SK-N-SH (cell line): ENCODE measurements at regions not wholly inside any gene's neighbourhood (a gene's known extent, or its start where the extent isn't known, plus 50 kb on each side); places are given as distances from the start of the nearest gene placed in this dataset.

Experiments
- CTCF ChIA-PET: fragments of 300-600, 350-600 bp; formaldehyde crosslinking; extraction: SDS; loops from one replicate; lab custom pipeline; 2021; lab: Yijun Ruan, JAX
- POLR2A ChIA-PET: fragments of 350-600 bp; sonication (Branson Sonifier 250); formaldehyde crosslinking; extraction: SDS; loops from one replicate; lab custom pipeline; 2020; ENCODE audit warnings: antibody characterized with exemption, inconsistent platforms; lab: Yijun Ruan, JAX
- DNase-seq: peaks from one replicate; pipeline ENCODE4 v3.0.0; 2012
- H2AFZ ChIP-seq: fragments of 200-600 bp; sonication (generic); 2 replicates; pipeline ENCODE4 v1.8.1; 2016; ENCODE audit warnings: antibody characterized with exemption, mild to moderate bottlenecking, low read depth
- H3F3A ChIP-seq: fragments of 200-600 bp; sonication (generic); replicated peaks from 2 replicates; pipeline ENCODE3; 2016; ENCODE audit warnings: antibody characterized with exemption, mild to moderate bottlenecking; ENCODE audit not compliant: insufficient read depth
- H3K27ac ChIP-seq, 2 experiments: fragments of 200-500 bp in 1 of 2; fragments of 200-600 bp in 1 of 2; sonication (Bioruptor generic) in 1 of 2; sonication (generic), shearing (Covaris generic) in 1 of 2; 2 replicates each; pipeline versions ENCODE4 v1.5.1 to v1.6.1; 2014 to 2016; ENCODE audit warnings: low read depth in 2 of 2, inconsistent platforms in 1 of 2, low read length in 1 of 2, mild to moderate bottlenecking in 1 of 2, mixed read lengths in 1 of 2
- H3K27me3 ChIP-seq: fragments of 200-600 bp; sonication (generic), shearing (Covaris generic); 2 replicates; pipeline ENCODE4 v1.6.1; 2016; ENCODE audit warnings: mixed run types; ENCODE audit not compliant: insufficient read depth
- H3K36me3 ChIP-seq, 2 experiments: fragments of 200-500 bp in 1 of 2; fragments of 200-600 bp in 1 of 2; sonication (Bioruptor generic) in 1 of 2; sonication (generic) in 1 of 2; replicated peaks in 1 of 2; 2 replicates each; pipeline versions ENCODE3 to v1.5.1; 2014 to 2016; ENCODE audit warnings: low read length in 1 of 2, mild to moderate bottlenecking in 1 of 2; ENCODE audit not compliant: insufficient read depth in 2 of 2, control insufficient read depth in 1 of 2
- H3K4me1 ChIP-seq, 2 experiments: fragments of 200-500 bp in 1 of 2; fragments of 200-600 bp in 1 of 2; sonication (Bioruptor generic) in 1 of 2; sonication (generic), shearing (Covaris generic) in 1 of 2; 2 replicates each; pipeline versions ENCODE4 v1.5.1 to v1.6.1; 2014 to 2016; ENCODE audit warnings: low read depth in 1 of 2, low read length in 1 of 2, mixed run types in 1 of 2; ENCODE audit not compliant: insufficient read depth in 2 of 2, control insufficient read depth in 1 of 2
- H3K4me2 ChIP-seq: fragments of 200-600 bp; sonication (generic), shearing (Covaris generic); 2 replicates; pipeline ENCODE4 v1.6.1; 2017; ENCODE audit warnings: mixed run types
- H3K4me3 ChIP-seq, 2 experiments: fragments of 200-500 bp in 1 of 2; fragments of 200-600 bp in 1 of 2; sonication (Bioruptor generic) in 1 of 2; sonication (generic), shearing (Covaris generic) in 1 of 2; 2 replicates each; pipeline versions ENCODE4 v1.5.1 to v1.8.1; 2014 to 2016; ENCODE audit warnings: low read depth in 2 of 2, inconsistent platforms in 1 of 2, low read length in 1 of 2, mild to moderate bottlenecking in 1 of 2, mixed read lengths in 1 of 2, moderate library complexity in 1 of 2
- H3K79me2 ChIP-seq: fragments of 200-600 bp; sonication (generic); 2 replicates; pipeline ENCODE4 v1.8.1; 2017; ENCODE audit warnings: mild to moderate bottlenecking; ENCODE audit not compliant: insufficient read depth
- H3K9ac ChIP-seq: fragments of 200-600 bp; sonication (generic); 2 replicates; pipeline ENCODE4 v1.6.1; 2017; ENCODE audit warnings: mixed run types
- H3K9me2 ChIP-seq: fragments of 200-600 bp; sonication (generic); 2 replicates; pipeline ENCODE4 v1.6.1; 2017; ENCODE audit warnings: mixed run types
- H3K9me3 ChIP-seq: fragments of 200-600 bp; sonication (generic); 2 replicates; pipeline ENCODE4 v1.6.1; 2017; ENCODE audit warnings: mixed run types, mild to moderate bottlenecking, moderate library complexity
- H4K20me1 ChIP-seq: fragments of 200-600 bp; sonication (generic); 2 replicates; pipeline ENCODE4 v1.6.1; 2017; ENCODE audit warnings: mild to moderate bottlenecking, mixed run types; ENCODE audit not compliant: insufficient read depth
- CHD2 ChIP-seq: fragments of 150-350 bp; IDR thresholded peaks from 2 replicates; pipeline ENCODE4 v1.6.1; 2018; ENCODE audit warnings: low read length; ENCODE audit not compliant: partially characterized antibody
- FOSL2 ChIP-seq: IDR thresholded peaks from 2 replicates; pipeline ENCODE4 v1.4.0; 2012; ENCODE audit warnings: low read depth, mild to moderate bottlenecking, moderate library complexity, borderline replicate concordance
- GABPA ChIP-seq: IDR thresholded peaks from 2 replicates; pipeline ENCODE4 v1.4.0; 2012; ENCODE audit warnings: low read depth, mild to moderate bottlenecking
- GATA2 ChIP-seq: sonication (generic); formaldehyde crosslinking; IDR thresholded peaks from 2 replicates; pipeline ENCODE4 v1.5.0; 2020; ENCODE audit warnings: mild to moderate bottlenecking, missing genetic modification reagents
- IRF3 ChIP-seq: fragments of 150-350 bp; IDR thresholded peaks from 2 replicates; pipeline ENCODE4 v1.6.1; 2016; ENCODE audit warnings: mild to moderate bottlenecking, low read depth, low read length
- JUND ChIP-seq: IDR thresholded peaks from 2 replicates; pipeline ENCODE4 v1.4.0; 2012
- NFIC ChIP-seq: IDR thresholded peaks from 2 replicates; pipeline ENCODE4 v1.4.0; 2012; ENCODE audit warnings: borderline replicate concordance
- POLR2AphosphoS5 ChIP-seq: IDR thresholded peaks from 2 replicates; pipeline ENCODE4 v1.6.1; 2012; ENCODE audit warnings: low read depth, low read length
- RAD21 ChIP-seq: IDR thresholded peaks from 2 replicates; pipeline ENCODE4 v1.6.1; 2012; ENCODE audit warnings: mild to moderate bottlenecking, low read length
- RCOR1 ChIP-seq: fragments of 150-350 bp; IDR thresholded peaks from 2 replicates; pipeline ENCODE4 v1.6.1; 2017; ENCODE audit warnings: antibody characterized with exemption, low read length
- REST ChIP-seq: IDR thresholded peaks from 2 replicates; pipeline ENCODE4 v1.6.1; 2012; ENCODE audit warnings: mild to moderate bottlenecking, low read depth, low read length, moderate library complexity
- RXRA ChIP-seq: IDR thresholded peaks from 2 replicates; pipeline ENCODE4 v1.4.0; 2012; ENCODE audit warnings: low read depth, mild to moderate bottlenecking, borderline replicate concordance
- SIN3A ChIP-seq: IDR thresholded peaks from 2 replicates; pipeline ENCODE4 v1.6.1; 2012; ENCODE audit warnings: low read depth, mild to moderate bottlenecking, low read length, moderate library complexity, borderline replicate concordance
- TCF12 ChIP-seq: IDR thresholded peaks from 2 replicates; pipeline ENCODE4 v1.4.0; 2012
- YY1 ChIP-seq: IDR thresholded peaks from 2 replicates; pipeline ENCODE4 v1.4.0; 2012; ENCODE audit warnings: low read depth, mild to moderate bottlenecking
- TF ChIP-seq, protein P1 (sequence below): IDR thresholded peaks from 2 replicates; pipeline ENCODE4; 2012
- TF ChIP-seq, protein P2 (sequence below): IDR thresholded peaks from 2 replicates; pipeline ENCODE4 v1.4.0; 2012; ENCODE audit warnings: low read depth
- TF ChIP-seq, protein P3 (sequence below): IDR thresholded peaks from 2 replicates; pipeline ENCODE4 v1.4.0; 2012; ENCODE audit warnings: low read depth, borderline replicate concordance
- TF ChIP-seq, protein P4 (sequence below): fragments of 150-350 bp; IDR thresholded peaks from 2 replicates; pipeline ENCODE4 v1.6.1; 2017; ENCODE audit warnings: antibody characterized with exemption, low read length, low read depth, borderline replicate concordance

DNA sequence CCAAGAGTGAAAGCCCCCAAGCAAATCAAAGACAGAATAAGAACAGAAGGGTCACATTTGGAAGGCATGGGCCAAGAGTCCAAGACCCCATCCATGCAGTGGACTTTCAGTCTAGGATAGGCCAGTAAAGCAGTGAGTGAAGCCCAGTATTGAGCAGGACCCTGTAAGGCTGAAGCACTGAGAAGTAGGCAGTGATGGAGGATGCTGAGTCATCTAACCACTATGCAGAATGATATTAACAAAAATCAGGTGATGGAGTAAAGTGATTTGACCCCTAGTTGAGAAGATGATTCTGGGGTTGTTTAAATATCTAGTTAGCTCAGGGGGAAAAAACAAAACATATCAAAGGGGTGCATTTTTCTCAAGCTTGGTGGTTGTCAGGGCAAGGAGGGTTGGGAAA lies 308.7 kb upstream of the PLXNA2 start:
- H4K20me1 ChIP-seq, result no peaks in the 10 kb centered on the region
- peaks cover 0 to 25% of the 10 kb centered on the region in 2 experiments; a peak in 2 of 4 replicates for H3K4me1 ChIP-seq
- no peak overlapping the region for H3K4me2 ChIP-seq
- H2AFZ ChIP-seq, result no peak overlapping the region
- CTCF ChIA-PET, result interaction anchor here (1.0 kb wide), 1 partner anchor 72 kb away, joined by 3 read pairs; no protein-coding TSS in a partner anchor
- TF ChIP-seq TCF12, result no peak
- no peak for TF ChIP-seq SIN3A
- no peak for TF ChIP-seq IRF3
- no peak for TF ChIP-seq JUND
- TF ChIP-seq, protein P1, sequence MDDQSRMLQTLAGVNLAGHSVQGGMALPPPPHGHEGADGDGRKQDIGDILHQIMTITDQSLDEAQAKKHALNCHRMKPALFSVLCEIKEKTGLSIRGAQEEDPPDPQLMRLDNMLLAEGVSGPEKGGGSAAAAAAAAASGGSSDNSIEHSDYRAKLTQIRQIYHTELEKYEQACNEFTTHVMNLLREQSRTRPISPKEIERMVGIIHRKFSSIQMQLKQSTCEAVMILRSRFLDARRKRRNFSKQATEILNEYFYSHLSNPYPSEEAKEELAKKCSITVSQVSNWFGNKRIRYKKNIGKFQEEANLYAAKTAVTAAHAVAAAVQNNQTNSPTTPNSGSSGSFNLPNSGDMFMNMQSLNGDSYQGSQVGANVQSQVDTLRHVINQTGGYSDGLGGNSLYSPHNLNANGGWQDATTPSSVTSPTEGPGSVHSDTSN, result no peak
- no peak for TF ChIP-seq RAD21
- no peak for TF ChIP-seq GATA2 (CRISPR knock-in tag)
- no peak for TF ChIP-seq CHD2
- TF ChIP-seq RXRA, result no peak
- TF ChIP-seq FOSL2, result no peak
- no peak for TF ChIP-seq RCOR1
- no peak for TF ChIP-seq NFIC
- TF ChIP-seq, protein P2, sequence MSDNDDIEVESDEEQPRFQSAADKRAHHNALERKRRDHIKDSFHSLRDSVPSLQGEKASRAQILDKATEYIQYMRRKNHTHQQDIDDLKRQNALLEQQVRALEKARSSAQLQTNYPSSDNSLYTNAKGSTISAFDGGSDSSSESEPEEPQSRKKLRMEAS, result no peak
- no peak for TF ChIP-seq POLR2AphosphoS5
- TF ChIP-seq GABPA, result no peak
- TF ChIP-seq REST, result no peak
- TF ChIP-seq, protein P3, sequence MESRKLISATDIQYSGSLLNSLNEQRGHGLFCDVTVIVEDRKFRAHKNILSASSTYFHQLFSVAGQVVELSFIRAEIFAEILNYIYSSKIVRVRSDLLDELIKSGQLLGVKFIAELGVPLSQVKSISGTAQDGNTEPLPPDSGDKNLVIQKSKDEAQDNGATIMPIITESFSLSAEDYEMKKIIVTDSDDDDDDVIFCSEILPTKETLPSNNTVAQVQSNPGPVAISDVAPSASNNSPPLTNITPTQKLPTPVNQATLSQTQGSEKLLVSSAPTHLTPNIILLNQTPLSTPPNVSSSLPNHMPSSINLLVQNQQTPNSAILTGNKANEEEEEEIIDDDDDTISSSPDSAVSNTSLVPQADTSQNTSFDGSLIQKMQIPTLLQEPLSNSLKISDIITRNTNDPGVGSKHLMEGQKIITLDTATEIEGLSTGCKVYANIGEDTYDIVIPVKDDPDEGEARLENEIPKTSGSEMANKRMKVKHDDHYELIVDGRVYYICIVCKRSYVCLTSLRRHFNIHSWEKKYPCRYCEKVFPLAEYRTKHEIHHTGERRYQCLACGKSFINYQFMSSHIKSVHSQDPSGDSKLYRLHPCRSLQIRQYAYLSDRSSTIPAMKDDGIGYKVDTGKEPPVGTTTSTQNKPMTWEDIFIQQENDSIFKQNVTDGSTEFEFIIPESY, result no peak
- no peak for TF ChIP-seq YY1
- TF ChIP-seq, protein P4, sequence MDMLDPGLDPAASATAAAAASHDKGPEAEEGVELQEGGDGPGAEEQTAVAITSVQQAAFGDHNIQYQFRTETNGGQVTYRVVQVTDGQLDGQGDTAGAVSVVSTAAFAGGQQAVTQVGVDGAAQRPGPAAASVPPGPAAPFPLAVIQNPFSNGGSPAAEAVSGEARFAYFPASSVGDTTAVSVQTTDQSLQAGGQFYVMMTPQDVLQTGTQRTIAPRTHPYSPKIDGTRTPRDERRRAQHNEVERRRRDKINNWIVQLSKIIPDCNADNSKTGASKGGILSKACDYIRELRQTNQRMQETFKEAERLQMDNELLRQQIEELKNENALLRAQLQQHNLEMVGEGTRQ, result no peak
- no peak overlapping the region for H3K27ac ChIP-seq
- H3K27me3 ChIP-seq, result no peaks in the 10 kb centered on the region; the same call in 1 of the 2 replicates
- POLR2A ChIA-PET, result no interaction called here
- H3K9me2 ChIP-seq, result no peaks in the 10 kb centered on the region
- no peaks in the 10 kb centered on the region for H3K36me3 ChIP-seq
- H3K9me3 ChIP-seq, result no peaks in the 10 kb centered on the region
- no peaks in the 10 kb centered on the region for H3K79me2 ChIP-seq
- no peak overlapping the region for H3K9ac ChIP-seq
- H3F3A ChIP-seq, result no peaks in the 10 kb centered on the region
- no peak for DNase-seq
- no peak overlapping the region for H3K4me3 ChIP-seq
